WTC11 (cell line): ENCODE measurements at regions not wholly inside any gene's neighbourhood (a gene's known extent, or its start where the extent isn't known, plus 50 kb on each side); places are given as distances from the start of the nearest gene placed in this dataset.

Experiments
- ATAC-seq: fragments of 200-7000 bp; cut with Tn5 transposase; 2 replicates; pipeline ENCODE4 v1.10.0; 2021; ENCODE audit warnings: mild to moderate bottlenecking, moderate library complexity
- CTCF ChIA-PET: fragments of 300-600 bp; sonication (Branson Sonifier 250); formaldehyde crosslinking; loops from one replicate; lab custom pipeline; 2021; ENCODE audit warnings: antibody characterized with exemption; lab: Charles Lee
- POLR2A ChIA-PET: fragments of 350-600 bp; sonication (Branson Sonifier 250); formaldehyde crosslinking; loops from one replicate; lab custom pipeline; 2021; ENCODE audit warnings: antibody characterized with exemption; lab: Charles Lee
- DNase-seq: peaks from one replicate; pipeline ENCODE4 v3.0.0; 2021; ENCODE audit warnings: low spot score
- H3K27ac Mint-ChIP-seq: 2 replicates; pipeline ENCODE4 v1.8.0; 2021; ENCODE audit warnings: mixed read lengths
- H3K27me3 Mint-ChIP-seq: 2 replicates; pipeline ENCODE4 v1.8.0; 2021; ENCODE audit warnings: low read depth, mild to moderate bottlenecking, moderate library complexity, mixed read lengths
- H3K36me3 Mint-ChIP-seq: 2 replicates; pipeline ENCODE4 v1.8.0; 2021; ENCODE audit warnings: mixed read lengths
- H3K4me1 Mint-ChIP-seq: 2 replicates; pipeline ENCODE4 v1.8.0; 2022; ENCODE audit warnings: mixed read lengths
- H3K4me3 Mint-ChIP-seq: 2 replicates; pipeline ENCODE4 v1.8.0; 2021; ENCODE audit warnings: mild to moderate bottlenecking, moderate library complexity, mixed read lengths
- H3K9me3 Mint-ChIP-seq: 2 replicates; pipeline ENCODE4 v1.8.0; 2021; ENCODE audit warnings: mixed read lengths
- ATF1 ChIP-seq: sonication (generic); formaldehyde crosslinking; IDR thresholded peaks from 2 replicates; pipeline ENCODE4 v1.8.1; 2023; ENCODE audit warnings: mild to moderate bottlenecking, moderate library complexity, missing genetic modification reagents
- FOXP1 ChIP-seq: sonication (generic); formaldehyde crosslinking; IDR thresholded peaks from 2 replicates; pipeline ENCODE4 v1.8.0; 2022; ENCODE audit warnings: missing genetic modification reagents, mild to moderate bottlenecking, moderate library complexity, borderline replicate concordance
- IRF2 ChIP-seq: sonication (generic); formaldehyde crosslinking; IDR thresholded peaks from 2 replicates; pipeline ENCODE4 v1.8.0; 2022; ENCODE audit warnings: low read depth, missing genetic modification reagents, borderline replicate concordance
- JAZF1 ChIP-seq: fragments of 250-450 bp; sonication (Bioruptor Pico); IDR thresholded peaks from 2 replicates; pipeline ENCODE4 v1.9.0; 2021; ENCODE audit warnings: moderate library complexity, mild to moderate bottlenecking, inconsistent platforms
- NFATC4 ChIP-seq: fragments of 250-450 bp; sonication (Bioruptor Pico); IDR thresholded peaks from 2 replicates; pipeline ENCODE4 v1.9.0; 2021; ENCODE audit warnings: mild to moderate bottlenecking
- OVOL2 ChIP-seq: fragments of 250-450 bp; sonication (Bioruptor Pico); IDR thresholded peaks from 2 replicates; pipeline ENCODE4 v1.9.0; 2021; ENCODE audit warnings: mild to moderate bottlenecking, borderline replicate concordance
- RORB ChIP-seq: fragments of 250-450 bp; sonication (Bioruptor Pico); IDR thresholded peaks from 2 replicates; pipeline ENCODE4 v1.9.0; 2021; ENCODE audit warnings: mild to moderate bottlenecking
- SMAD3 ChIP-seq: sonication (generic); formaldehyde crosslinking; IDR thresholded peaks from 2 replicates; pipeline ENCODE4 v1.8.0; 2022; ENCODE audit warnings: missing genetic modification reagents, mild to moderate bottlenecking, borderline replicate concordance
- TP53 ChIP-seq: sonication (generic); formaldehyde crosslinking; IDR thresholded peaks from 2 replicates; pipeline ENCODE4 v1.8.1; 2023; ENCODE audit warnings: mild to moderate bottlenecking, missing genetic modification reagents
- ZNF121 ChIP-seq: sonication (generic); formaldehyde crosslinking; IDR thresholded peaks from 2 replicates; pipeline ENCODE4 v1.8.0; 2023; ENCODE audit warnings: missing genetic modification reagents
- ZNF232 ChIP-seq: sonication (generic); formaldehyde crosslinking; IDR thresholded peaks from 2 replicates; pipeline ENCODE4 v1.8.0; 2022; ENCODE audit warnings: mild to moderate bottlenecking, missing genetic modification reagents
- ZNF317 ChIP-seq: sonication (generic); formaldehyde crosslinking; IDR thresholded peaks from 2 replicates; pipeline ENCODE4 v1.8.1; 2023; ENCODE audit warnings: low read depth, mild to moderate bottlenecking, moderate library complexity, missing genetic modification reagents, borderline replicate concordance
- ZNF671 ChIP-seq: fragments of 250-450 bp; sonication (Bioruptor Pico); IDR thresholded peaks from 2 replicates; pipeline ENCODE4 v1.8.0; 2021; ENCODE audit warnings: mild to moderate bottlenecking
- TF ChIP-seq, protein P1 (sequence below): fragments of 200-600 bp; IDR thresholded peaks from 2 replicates; pipeline ENCODE4 v1.8.0; 2022; ENCODE audit warnings: antibody characterized with exemption
- TF ChIP-seq, protein P2 (sequence below): sonication (generic); formaldehyde crosslinking; IDR thresholded peaks from 2 replicates; pipeline ENCODE4 v1.8.1; 2022; ENCODE audit warnings: mild to moderate bottlenecking, missing genetic modification reagents, moderate library complexity, borderline replicate concordance
- TF ChIP-seq, protein P3 (sequence below): sonication (generic); formaldehyde crosslinking; IDR thresholded peaks from 2 replicates; pipeline ENCODE4 v1.8.0; 2022; ENCODE audit warnings: mild to moderate bottlenecking, missing genetic modification reagents
- TF ChIP-seq, protein P4 (sequence below): fragments of 250-450 bp; sonication (Bioruptor Pico); IDR thresholded peaks from 2 replicates; pipeline ENCODE4 v1.9.0; 2021; ENCODE audit warnings: mild to moderate bottlenecking
- TF ChIP-seq, protein P5 (sequence below): fragments of 250-450 bp; sonication (Bioruptor Pico); IDR thresholded peaks from 2 replicates; pipeline ENCODE4 v1.9.0; 2021; ENCODE audit warnings: mild to moderate bottlenecking, borderline replicate concordance
- TF ChIP-seq, protein P6 (sequence below): sonication (generic); formaldehyde crosslinking; IDR thresholded peaks from 2 replicates; pipeline ENCODE4 v1.8.0; 2022; ENCODE audit warnings: missing genetic modification reagents
- TF ChIP-seq, protein P7 (sequence below): sonication (generic); formaldehyde crosslinking; IDR thresholded peaks from 2 replicates; pipeline ENCODE4 v1.8.1; 2022; ENCODE audit warnings: low read depth, missing genetic modification reagents, borderline replicate concordance

DNA sequence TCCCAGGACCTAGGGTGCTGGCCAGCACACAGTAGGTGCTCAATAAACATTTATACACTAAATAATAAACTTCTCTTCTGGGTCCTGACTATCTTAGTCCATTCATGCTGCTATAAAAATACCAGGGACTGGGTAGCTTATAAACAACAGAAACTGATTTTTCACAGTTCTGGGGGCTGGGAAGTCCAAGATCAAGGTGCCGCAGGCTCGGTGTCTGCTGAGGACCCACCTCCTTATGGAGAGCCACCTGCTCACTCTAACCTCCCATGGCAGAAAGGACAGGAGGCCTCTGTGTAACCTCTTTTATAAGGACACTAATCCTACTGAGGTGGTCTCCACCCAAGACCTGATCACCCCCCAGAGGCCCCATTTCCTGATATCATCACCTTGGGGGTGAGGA, 114.4 kb upstream of the IQSEC1 start:
- Mint-ChIP-seq H3K4me1 (peaks cover 2% of the 10 kb centered on the region; the same call in 1 of the 2 replicates), H3K27ac (no peak overlapping the region), H3K9me3 (peaks cover 9% of the 10 kb centered on the region), H3K4me3 (no peak overlapping the region), H3K36me3 (peaks cover 4% of the 10 kb centered on the region; the same call in 1 of the 2 replicates), H3K27me3 (no peaks in the 10 kb centered on the region)
- no peak for TF ChIP-seq JAZF1 (CRISPR knock-in tag)
- TF ChIP-seq, protein P1, sequence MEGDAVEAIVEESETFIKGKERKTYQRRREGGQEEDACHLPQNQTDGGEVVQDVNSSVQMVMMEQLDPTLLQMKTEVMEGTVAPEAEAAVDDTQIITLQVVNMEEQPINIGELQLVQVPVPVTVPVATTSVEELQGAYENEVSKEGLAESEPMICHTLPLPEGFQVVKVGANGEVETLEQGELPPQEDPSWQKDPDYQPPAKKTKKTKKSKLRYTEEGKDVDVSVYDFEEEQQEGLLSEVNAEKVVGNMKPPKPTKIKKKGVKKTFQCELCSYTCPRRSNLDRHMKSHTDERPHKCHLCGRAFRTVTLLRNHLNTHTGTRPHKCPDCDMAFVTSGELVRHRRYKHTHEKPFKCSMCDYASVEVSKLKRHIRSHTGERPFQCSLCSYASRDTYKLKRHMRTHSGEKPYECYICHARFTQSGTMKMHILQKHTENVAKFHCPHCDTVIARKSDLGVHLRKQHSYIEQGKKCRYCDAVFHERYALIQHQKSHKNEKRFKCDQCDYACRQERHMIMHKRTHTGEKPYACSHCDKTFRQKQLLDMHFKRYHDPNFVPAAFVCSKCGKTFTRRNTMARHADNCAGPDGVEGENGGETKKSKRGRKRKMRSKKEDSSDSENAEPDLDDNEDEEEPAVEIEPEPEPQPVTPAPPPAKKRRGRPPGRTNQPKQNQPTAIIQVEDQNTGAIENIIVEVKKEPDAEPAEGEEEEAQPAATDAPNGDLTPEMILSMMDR = no peak
- TF ChIP-seq, protein P2, sequence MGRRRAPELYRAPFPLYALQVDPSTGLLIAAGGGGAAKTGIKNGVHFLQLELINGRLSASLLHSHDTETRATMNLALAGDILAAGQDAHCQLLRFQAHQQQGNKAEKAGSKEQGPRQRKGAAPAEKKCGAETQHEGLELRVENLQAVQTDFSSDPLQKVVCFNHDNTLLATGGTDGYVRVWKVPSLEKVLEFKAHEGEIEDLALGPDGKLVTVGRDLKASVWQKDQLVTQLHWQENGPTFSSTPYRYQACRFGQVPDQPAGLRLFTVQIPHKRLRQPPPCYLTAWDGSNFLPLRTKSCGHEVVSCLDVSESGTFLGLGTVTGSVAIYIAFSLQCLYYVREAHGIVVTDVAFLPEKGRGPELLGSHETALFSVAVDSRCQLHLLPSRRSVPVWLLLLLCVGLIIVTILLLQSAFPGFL (CRISPR knock-in tag) = no peak
- no peak for TF ChIP-seq ZNF232
- TF ChIP-seq, protein P3, sequence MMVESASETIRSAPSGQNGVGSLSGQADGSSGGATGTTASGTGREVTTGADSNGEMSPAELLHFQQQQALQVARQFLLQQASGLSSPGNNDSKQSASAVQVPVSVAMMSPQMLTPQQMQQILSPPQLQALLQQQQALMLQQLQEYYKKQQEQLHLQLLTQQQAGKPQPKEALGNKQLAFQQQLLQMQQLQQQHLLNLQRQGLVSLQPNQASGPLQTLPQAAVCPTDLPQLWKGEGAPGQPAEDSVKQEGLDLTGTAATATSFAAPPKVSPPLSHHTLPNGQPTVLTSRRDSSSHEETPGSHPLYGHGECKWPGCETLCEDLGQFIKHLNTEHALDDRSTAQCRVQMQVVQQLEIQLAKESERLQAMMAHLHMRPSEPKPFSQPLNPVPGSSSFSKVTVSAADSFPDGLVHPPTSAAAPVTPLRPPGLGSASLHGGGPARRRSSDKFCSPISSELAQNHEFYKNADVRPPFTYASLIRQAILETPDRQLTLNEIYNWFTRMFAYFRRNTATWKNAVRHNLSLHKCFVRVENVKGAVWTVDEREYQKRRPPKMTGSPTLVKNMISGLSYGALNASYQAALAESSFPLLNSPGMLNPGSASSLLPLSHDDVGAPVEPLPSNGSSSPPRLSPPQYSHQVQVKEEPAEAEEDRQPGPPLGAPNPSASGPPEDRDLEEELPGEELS (CRISPR knock-in tag) = no peak
- no peak for TF ChIP-seq SMAD3 (CRISPR knock-in tag)
- TF ChIP-seq TP53 = no peak
- no peak for TF ChIP-seq ZNF317 (CRISPR knock-in tag)
- TF ChIP-seq, protein P4, sequence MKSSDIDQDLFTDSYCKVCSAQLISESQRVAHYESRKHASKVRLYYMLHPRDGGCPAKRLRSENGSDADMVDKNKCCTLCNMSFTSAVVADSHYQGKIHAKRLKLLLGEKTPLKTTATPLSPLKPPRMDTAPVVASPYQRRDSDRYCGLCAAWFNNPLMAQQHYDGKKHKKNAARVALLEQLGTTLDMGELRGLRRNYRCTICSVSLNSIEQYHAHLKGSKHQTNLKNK = no peak
- TF ChIP-seq, protein P5, sequence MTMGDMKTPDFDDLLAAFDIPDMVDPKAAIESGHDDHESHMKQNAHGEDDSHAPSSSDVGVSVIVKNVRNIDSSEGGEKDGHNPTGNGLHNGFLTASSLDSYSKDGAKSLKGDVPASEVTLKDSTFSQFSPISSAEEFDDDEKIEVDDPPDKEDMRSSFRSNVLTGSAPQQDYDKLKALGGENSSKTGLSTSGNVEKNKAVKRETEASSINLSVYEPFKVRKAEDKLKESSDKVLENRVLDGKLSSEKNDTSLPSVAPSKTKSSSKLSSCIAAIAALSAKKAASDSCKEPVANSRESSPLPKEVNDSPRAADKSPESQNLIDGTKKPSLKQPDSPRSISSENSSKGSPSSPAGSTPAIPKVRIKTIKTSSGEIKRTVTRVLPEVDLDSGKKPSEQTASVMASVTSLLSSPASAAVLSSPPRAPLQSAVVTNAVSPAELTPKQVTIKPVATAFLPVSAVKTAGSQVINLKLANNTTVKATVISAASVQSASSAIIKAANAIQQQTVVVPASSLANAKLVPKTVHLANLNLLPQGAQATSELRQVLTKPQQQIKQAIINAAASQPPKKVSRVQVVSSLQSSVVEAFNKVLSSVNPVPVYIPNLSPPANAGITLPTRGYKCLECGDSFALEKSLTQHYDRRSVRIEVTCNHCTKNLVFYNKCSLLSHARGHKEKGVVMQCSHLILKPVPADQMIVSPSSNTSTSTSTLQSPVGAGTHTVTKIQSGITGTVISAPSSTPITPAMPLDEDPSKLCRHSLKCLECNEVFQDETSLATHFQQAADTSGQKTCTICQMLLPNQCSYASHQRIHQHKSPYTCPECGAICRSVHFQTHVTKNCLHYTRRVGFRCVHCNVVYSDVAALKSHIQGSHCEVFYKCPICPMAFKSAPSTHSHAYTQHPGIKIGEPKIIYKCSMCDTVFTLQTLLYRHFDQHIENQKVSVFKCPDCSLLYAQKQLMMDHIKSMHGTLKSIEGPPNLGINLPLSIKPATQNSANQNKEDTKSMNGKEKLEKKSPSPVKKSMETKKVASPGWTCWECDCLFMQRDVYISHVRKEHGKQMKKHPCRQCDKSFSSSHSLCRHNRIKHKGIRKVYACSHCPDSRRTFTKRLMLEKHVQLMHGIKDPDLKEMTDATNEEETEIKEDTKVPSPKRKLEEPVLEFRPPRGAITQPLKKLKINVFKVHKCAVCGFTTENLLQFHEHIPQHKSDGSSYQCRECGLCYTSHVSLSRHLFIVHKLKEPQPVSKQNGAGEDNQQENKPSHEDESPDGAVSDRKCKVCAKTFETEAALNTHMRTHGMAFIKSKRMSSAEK (CRISPR knock-in tag) = no peak
- TF ChIP-seq ATF1 (CRISPR knock-in tag) = no peak
- no peak for TF ChIP-seq OVOL2 (CRISPR knock-in tag)
- TF ChIP-seq FOXP1 (CRISPR knock-in tag) = no peak
- no peak for TF ChIP-seq ZNF121
- TF ChIP-seq, protein P6, sequence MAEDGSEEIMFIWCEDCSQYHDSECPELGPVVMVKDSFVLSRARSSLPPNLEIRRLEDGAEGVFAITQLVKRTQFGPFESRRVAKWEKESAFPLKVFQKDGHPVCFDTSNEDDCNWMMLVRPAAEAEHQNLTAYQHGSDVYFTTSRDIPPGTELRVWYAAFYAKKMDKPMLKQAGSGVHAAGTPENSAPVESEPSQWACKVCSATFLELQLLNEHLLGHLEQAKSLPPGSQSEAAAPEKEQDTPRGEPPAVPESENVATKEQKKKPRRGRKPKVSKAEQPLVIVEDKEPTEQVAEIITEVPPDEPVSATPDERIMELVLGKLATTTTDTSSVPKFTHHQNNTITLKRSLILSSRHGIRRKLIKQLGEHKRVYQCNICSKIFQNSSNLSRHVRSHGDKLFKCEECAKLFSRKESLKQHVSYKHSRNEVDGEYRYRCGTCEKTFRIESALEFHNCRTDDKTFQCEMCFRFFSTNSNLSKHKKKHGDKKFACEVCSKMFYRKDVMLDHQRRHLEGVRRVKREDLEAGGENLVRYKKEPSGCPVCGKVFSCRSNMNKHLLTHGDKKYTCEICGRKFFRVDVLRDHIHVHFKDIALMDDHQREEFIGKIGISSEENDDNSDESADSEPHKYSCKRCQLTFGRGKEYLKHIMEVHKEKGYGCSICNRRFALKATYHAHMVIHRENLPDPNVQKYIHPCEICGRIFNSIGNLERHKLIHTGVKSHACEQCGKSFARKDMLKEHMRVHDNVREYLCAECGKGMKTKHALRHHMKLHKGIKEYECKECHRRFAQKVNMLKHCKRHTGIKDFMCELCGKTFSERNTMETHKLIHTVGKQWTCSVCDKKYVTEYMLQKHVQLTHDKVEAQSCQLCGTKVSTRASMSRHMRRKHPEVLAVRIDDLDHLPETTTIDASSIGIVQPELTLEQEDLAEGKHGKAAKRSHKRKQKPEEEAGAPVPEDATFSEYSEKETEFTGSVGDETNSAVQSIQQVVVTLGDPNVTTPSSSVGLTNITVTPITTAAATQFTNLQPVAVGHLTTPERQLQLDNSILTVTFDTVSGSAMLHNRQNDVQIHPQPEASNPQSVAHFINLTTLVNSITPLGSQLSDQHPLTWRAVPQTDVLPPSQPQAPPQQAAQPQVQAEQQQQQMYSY (CRISPR knock-in tag) = no peak
- TF ChIP-seq, protein P7, sequence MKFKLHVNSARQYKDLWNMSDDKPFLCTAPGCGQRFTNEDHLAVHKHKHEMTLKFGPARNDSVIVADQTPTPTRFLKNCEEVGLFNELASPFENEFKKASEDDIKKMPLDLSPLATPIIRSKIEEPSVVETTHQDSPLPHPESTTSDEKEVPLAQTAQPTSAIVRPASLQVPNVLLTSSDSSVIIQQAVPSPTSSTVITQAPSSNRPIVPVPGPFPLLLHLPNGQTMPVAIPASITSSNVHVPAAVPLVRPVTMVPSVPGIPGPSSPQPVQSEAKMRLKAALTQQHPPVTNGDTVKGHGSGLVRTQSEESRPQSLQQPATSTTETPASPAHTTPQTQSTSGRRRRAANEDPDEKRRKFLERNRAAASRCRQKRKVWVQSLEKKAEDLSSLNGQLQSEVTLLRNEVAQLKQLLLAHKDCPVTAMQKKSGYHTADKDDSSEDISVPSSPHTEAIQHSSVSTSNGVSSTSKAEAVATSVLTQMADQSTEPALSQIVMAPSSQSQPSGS = no peak
- TF ChIP-seq RORB = no peak
- TF ChIP-seq IRF2 (CRISPR knock-in tag) = no peak
- TF ChIP-seq ZNF671 = no peak
- no peak for TF ChIP-seq NFATC4
- ChIA-PET CTCF (no interaction called here), POLR2A (no interaction called here)
- no peak for ATAC-seq
- DNase-seq = no peak
